ENCODE measurements at regions not wholly inside any gene's neighbourhood (a gene's known extent, or its start where the extent isn't known, plus 50 kb on each side); places are given as distances from the start of the nearest gene placed in this dataset.

GRCh38 chr1:60949154-60949825 is 133.1 kb upstream of the NFIA start:
- TF ChIP-seq EZH2 (IDR thresholded peaks at IDR 0.05; ENCODE audit: borderline replicate concordance, low read depth, low read length, poor library complexity, severe bottlenecking) (no peak), CTCF (conservative IDR thresholded peaks at IDR 0.05; ENCODE audit: low read depth, low read length) (no peak)
- intact Hi-C loops (cut with micrococcal nuclease; ENCODE audit: unreplicated experiment), result no loop called here
- no peaks in the 10 kb centered on the region for H3K9me3 ChIP-seq (ENCODE audit: low read depth, low read length, poor library complexity, severe bottlenecking)
- H3K27ac ChIP-seq (ENCODE audit: low read depth, low read length, poor library complexity, severe bottlenecking), result no peak overlapping the region
- ChIA-PET CTCF (interaction anchor here (0.6 kb wide), 1 partner anchor 101 kb away, joined by 3 read pairs; no protein-coding TSS in a partner anchor), POLR2A (ENCODE audit: low non-redundant PET) (no interaction called here)
- H3K36me3 ChIP-seq (ENCODE audit: insufficient read depth, low read length, poor library complexity, severe bottlenecking), result no peaks in the 10 kb centered on the region
- no peak overlapping the region for H3K4me3 ChIP-seq (ENCODE audit: low read depth, low read length, poor library complexity, severe bottlenecking)
- DNase-seq (ENCODE audit: low spot score), result no peak
- no peaks in the 10 kb centered on the region for H3K4me1 ChIP-seq (ENCODE audit: insufficient read depth, low read length, poor library complexity, severe bottlenecking)
- BruUV-seq (replicated peaks), result no TSS peak
- H3K27me3 ChIP-seq (replicated peaks; ENCODE audit: insufficient read depth, low read depth, low read length, poor library complexity), result peaks cover 19% of the 10 kb centered on the region

- DNase-seq (ENCODE audit: low spot score), result no peak
- ChIA-PET CTCF (no interaction called here), POLR2A (ENCODE audit: low non-redundant PET) (no interaction called here)
- H3K4me1 ChIP-seq (ENCODE audit: insufficient read depth, low read length, poor library complexity, severe bottlenecking), result no peaks in the 10 kb centered on the region
- no peak for TF ChIP-seq EZH2 (IDR thresholded peaks at IDR 0.05; ENCODE audit: borderline replicate concordance, low read depth, low read length, poor library complexity, severe bottlenecking)
- TF ChIP-seq CTCF (conservative IDR thresholded peaks at IDR 0.05; ENCODE audit: low read depth, low read length), result no peak
- no TSS peak for BruUV-seq (replicated peaks)
- no peaks in the 10 kb centered on the region for H3K9me3 ChIP-seq (ENCODE audit: low read depth, low read length, poor library complexity, severe bottlenecking)
- H3K27ac ChIP-seq (ENCODE audit: low read depth, low read length, poor library complexity, severe bottlenecking), result no peak overlapping the region
- no peak overlapping the region for H3K4me3 ChIP-seq (ENCODE audit: low read depth, low read length, poor library complexity, severe bottlenecking)
- H3K36me3 ChIP-seq (ENCODE audit: insufficient read depth, low read length, poor library complexity, severe bottlenecking), result no peaks in the 10 kb centered on the region
- intact Hi-C loops (cut with micrococcal nuclease; ENCODE audit: unreplicated experiment), result no loop called here
- H3K27me3 ChIP-seq (replicated peaks; ENCODE audit: insufficient read depth, low read depth, low read length, poor library complexity), result peaks cover 15% of the 10 kb centered on the region
Measured at GRCh38 chr1:60948486-60948885, 133.9 kb upstream of the NFIA start.

- TF ChIP-seq CTCF (conservative IDR thresholded peaks at IDR 0.05; ENCODE audit: low read depth, low read length), result no peak
- TF ChIP-seq EZH2 (IDR thresholded peaks at IDR 0.05; ENCODE audit: borderline replicate concordance, low read depth, low read length, poor library complexity, severe bottlenecking), result no peak
- ChIA-PET CTCF (no interaction called here), POLR2A (ENCODE audit: low non-redundant PET) (no interaction called here)
- intact Hi-C loops (cut with micrococcal nuclease; ENCODE audit: unreplicated experiment), result no loop called here
- H3K27ac ChIP-seq (ENCODE audit: low read depth, low read length, poor library complexity, severe bottlenecking), result no peak overlapping the region
- H3K36me3 ChIP-seq (ENCODE audit: insufficient read depth, low read length, poor library complexity, severe bottlenecking), result no peaks in the 10 kb centered on the region
- peaks cover 14% of the 10 kb centered on the region for H3K27me3 ChIP-seq (replicated peaks; ENCODE audit: insufficient read depth, low read depth, low read length, poor library complexity)
- no TSS peak for BruUV-seq (replicated peaks)
- no peaks in the 10 kb centered on the region for H3K9me3 ChIP-seq (ENCODE audit: low read depth, low read length, poor library complexity, severe bottlenecking)
- H3K4me1 ChIP-seq (ENCODE audit: insufficient read depth, low read length, poor library complexity, severe bottlenecking), result no peaks in the 10 kb centered on the region
- no peak overlapping the region for H3K4me3 ChIP-seq (ENCODE audit: low read depth, low read length, poor library complexity, severe bottlenecking)
- no peak for DNase-seq (ENCODE audit: low spot score)
Measured at GRCh38 chr1:60947367-60947766, 135.0 kb upstream of the NFIA start.

All from A673 (cell line).